ENCODE measurements at regions not wholly inside any gene's neighbourhood (a gene's known extent, or its start where the extent isn't known, plus 50 kb on each side); places are given as distances from the start of the nearest gene placed in this dataset.

DNA sequence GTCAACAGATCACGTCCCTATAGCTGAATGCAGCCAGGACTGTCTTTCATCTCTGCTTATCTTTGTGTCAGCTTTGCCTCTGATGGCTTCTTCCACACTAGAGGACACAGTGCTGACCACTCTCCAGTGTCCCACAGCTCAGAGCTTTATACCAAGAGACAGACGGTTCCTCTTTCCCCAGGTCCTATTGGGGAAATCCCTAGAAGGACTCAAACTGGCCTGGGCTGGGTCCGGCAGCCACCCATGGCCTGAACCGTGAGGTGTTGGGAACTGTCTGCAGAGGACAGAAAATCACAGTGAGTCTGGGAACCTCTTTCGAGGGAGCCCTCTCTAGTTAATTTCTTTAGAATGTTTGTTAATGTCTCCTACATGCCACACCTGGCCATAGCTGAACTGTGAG is 68.3 kb upstream of the SHB start:
- Histone ChIP-seq H3K27me3 (ENCODE audit: control insufficient read depth in 1 of 2, insufficient read depth in 2 of 2, low read length in 2 of 2) (peaks cover 0 to 49% of the 10 kb centered on the region in 2 experiments; a peak in 4 of 5 replicates), H3K36me3 (replicated peaks in 1 of 2; ENCODE audit: control insufficient read depth in 1 of 2, insufficient read depth in 2 of 2, low read length in 2 of 2) (no peaks in the 10 kb centered on the region), H3K79me2 (ENCODE audit: insufficient read depth, low read length) (no peaks in the 10 kb centered on the region), H3K4me2 (ENCODE audit: low read depth, low read length) (no peak overlapping the region), H3K9ac (ENCODE audit: insufficient read depth, low read depth, low read length) (no peak overlapping the region), H3K27ac (ENCODE audit: extremely low read length, insufficient read depth, low read length) (no peak overlapping the region), H2AFZ (ENCODE audit: low read length) (no peak overlapping the region), H4K20me1 (ENCODE audit: insufficient read depth, low read length) (0 out of 2 replicates have a peak, but pooled peaks cover 3% of the 10 kb centered on the region), H3K4me1 (ENCODE audit: insufficient read depth, low read length) (no peaks in the 10 kb centered on the region), H3K9me3 (ENCODE audit: low read length) (no peaks in the 10 kb centered on the region), H3K4me3 (replicated peaks in 1 of 3; ENCODE audit: insufficient read depth in 1 of 3, low read depth in 2 of 3, low read length in 3 of 3) (no peak overlapping the region)
- POLR2A ChIA-PET: no interaction called here
- ATAC-seq (no peak), FAIRE-seq (no peak), DNase-seq (ENCODE audit: low spot score) (no peak)
- 6% methylated on average over 4 of the region's 5 CpGs for WGBS (ENCODE audit: low lambda C conversion rate)
- in situ Hi-C loops (cut with HindIII; ENCODE audit: extremely low pct_ligation_motif_present, low pct_unique_long_range_greater_than_20kb) (no loop called here), intact Hi-C loops (cut with micrococcal nuclease; ENCODE audit: unreplicated experiment) (no loop called here)
- CTCF ChIA-PET (ENCODE audit: low intra/inter-chr PET ratio, low total read pairs): no interaction called here
- BruUV-seq (replicated peaks): no TSS peak
- TF ChIP-seq, protein P1, sequence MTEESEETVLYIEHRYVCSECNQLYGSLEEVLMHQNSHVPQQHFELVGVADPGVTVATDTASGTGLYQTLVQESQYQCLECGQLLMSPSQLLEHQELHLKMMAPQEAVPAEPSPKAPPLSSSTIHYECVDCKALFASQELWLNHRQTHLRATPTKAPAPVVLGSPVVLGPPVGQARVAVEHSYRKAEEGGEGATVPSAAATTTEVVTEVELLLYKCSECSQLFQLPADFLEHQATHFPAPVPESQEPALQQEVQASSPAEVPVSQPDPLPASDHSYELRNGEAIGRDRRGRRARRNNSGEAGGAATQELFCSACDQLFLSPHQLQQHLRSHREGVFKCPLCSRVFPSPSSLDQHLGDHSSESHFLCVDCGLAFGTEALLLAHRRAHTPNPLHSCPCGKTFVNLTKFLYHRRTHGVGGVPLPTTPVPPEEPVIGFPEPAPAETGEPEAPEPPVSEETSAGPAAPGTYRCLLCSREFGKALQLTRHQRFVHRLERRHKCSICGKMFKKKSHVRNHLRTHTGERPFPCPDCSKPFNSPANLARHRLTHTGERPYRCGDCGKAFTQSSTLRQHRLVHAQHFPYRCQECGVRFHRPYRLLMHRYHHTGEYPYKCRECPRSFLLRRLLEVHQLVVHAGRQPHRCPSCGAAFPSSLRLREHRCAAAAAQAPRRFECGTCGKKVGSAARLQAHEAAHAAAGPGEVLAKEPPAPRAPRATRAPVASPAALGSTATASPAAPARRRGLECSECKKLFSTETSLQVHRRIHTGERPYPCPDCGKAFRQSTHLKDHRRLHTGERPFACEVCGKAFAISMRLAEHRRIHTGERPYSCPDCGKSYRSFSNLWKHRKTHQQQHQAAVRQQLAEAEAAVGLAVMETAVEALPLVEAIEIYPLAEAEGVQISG (CRISPR knock-in tag; IDR thresholded peaks at IDR 0.05): no peak
- TF ChIP-seq ARHGAP35 (CRISPR knock-in tag; IDR thresholded peaks at IDR 0.05; ENCODE audit: borderline replicate concordance) (no peak), KLF12 (CRISPR knock-in tag; IDR thresholded peaks at IDR 0.05; ENCODE audit: borderline replicate concordance) (no peak), ZBTB21 (CRISPR knock-in tag; IDR thresholded peaks at IDR 0.05) (no peak), ZNF350 (CRISPR knock-in tag; IDR thresholded peaks at IDR 0.05; ENCODE audit: borderline replicate concordance, low read depth) (no peak), TSC22D2 (CRISPR knock-in tag; IDR thresholded peaks at IDR 0.05; ENCODE audit: borderline replicate concordance) (no peak), ZNF672 (CRISPR knock-in tag; IDR thresholded peaks at IDR 0.05) (no peak), HNRNPUL1 (IDR thresholded peaks at IDR 0.05; ENCODE audit: low read depth, low read length) (no peak), HOXA7 (CRISPR knock-in tag; IDR thresholded peaks at IDR 0.05) (no peak), NFRKB (IDR thresholded peaks at IDR 0.05) (no peak), SRSF1 (optimal IDR thresholded peaks at IDR 0.05; ENCODE audit: low read depth, low read length) (no peak), IKZF1 (IDR thresholded peaks at IDR 0.05) (no peak), ATF1 (CRISPR knock-in tag; IDR thresholded peaks at IDR 0.05) (no peak), JUND (CRISPR knock-in tag; IDR thresholded peaks at IDR 0.05) (no peak), ZNF607 (CRISPR knock-in tag; IDR thresholded peaks at IDR 0.05; ENCODE audit: borderline replicate concordance) (no peak), ZNF143 (CRISPR knock-in tag; IDR thresholded peaks at IDR 0.05) (no peak)
- TF ChIP-seq, protein P2, sequence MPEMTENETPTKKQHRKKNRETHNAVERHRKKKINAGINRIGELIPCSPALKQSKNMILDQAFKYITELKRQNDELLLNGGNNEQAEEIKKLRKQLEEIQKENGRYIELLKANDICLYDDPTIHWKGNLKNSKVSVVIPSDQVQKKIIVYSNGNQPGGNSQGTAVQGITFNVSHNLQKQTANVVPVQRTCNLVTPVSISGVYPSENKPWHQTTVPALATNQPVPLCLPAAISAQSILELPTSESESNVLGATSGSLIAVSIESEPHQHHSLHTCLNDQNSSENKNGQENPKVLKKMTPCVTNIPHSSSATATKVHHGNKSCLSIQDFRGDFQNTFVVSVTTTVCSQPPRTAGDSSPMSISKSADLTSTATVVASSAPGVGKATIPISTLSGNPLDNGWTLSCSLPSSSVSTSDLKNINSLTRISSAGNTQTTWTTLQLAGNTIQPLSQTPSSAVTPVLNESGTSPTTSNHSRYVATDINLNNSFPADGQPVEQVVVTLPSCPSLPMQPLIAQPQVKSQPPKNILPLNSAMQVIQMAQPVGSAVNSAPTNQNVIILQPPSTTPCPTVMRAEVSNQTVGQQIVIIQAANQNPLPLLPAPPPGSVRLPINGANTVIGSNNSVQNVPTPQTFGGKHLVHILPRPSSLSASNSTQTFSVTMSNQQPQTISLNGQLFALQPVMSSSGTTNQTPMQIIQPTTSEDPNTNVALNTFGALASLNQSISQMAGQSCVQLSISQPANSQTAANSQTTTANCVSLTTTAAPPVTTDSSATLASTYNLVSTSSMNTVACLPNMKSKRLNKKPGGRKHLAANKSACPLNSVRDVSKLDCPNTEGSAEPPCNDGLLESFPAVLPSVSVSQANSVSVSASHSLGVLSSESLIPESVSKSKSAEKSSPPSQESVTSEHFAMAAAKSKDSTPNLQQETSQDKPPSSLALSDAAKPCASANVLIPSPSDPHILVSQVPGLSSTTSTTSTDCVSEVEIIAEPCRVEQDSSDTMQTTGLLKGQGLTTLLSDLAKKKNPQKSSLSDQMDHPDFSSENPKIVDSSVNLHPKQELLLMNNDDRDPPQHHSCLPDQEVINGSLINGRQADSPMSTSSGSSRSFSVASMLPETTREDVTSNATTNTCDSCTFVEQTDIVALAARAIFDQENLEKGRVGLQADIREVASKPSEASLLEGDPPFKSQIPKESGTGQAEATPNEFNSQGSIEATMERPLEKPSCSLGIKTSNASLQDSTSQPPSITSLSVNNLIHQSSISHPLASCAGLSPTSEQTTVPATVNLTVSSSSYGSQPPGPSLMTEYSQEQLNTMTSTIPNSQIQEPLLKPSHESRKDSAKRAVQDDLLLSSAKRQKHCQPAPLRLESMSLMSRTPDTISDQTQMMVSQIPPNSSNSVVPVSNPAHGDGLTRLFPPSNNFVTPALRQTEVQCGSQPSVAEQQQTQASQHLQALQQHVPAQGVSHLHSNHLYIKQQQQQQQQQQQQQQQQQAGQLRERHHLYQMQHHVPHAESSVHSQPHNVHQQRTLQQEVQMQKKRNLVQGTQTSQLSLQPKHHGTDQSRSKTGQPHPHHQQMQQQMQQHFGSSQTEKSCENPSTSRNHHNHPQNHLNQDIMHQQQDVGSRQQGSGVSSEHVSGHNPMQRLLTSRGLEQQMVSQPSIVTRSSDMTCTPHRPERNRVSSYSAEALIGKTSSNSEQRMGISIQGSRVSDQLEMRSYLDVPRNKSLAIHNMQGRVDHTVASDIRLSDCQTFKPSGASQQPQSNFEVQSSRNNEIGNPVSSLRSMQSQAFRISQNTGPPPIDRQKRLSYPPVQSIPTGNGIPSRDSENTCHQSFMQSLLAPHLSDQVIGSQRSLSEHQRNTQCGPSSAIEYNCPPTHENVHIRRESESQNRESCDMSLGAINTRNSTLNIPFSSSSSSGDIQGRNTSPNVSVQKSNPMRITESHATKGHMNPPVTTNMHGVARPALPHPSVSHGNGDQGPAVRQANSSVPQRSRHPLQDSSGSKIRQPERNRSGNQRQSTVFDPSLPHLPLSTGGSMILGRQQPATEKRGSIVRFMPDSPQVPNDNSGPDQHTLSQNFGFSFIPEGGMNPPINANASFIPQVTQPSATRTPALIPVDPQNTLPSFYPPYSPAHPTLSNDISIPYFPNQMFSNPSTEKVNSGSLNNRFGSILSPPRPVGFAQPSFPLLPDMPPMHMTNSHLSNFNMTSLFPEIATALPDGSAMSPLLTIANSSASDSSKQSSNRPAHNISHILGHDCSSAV (CRISPR knock-in tag; IDR thresholded peaks at IDR 0.05; ENCODE audit: borderline replicate concordance): no peak
